GM21723 (cell line): ENCODE measurements at regions not wholly inside any gene's neighbourhood (a gene's known extent, or its start where the extent isn't known, plus 50 kb on each side); places are given as distances from the start of the nearest gene placed in this dataset.
"Not testable (repeated sequence)": the region's sequence is repeated elsewhere in the genome, so short reads cannot be mapped to it uniquely, and the experiment has no call there.

Source experiments
- ATAC-seq: cut with Tn5 transposase; IDR thresholded peaks from one replicate; pipeline ENCODE4 v1.9.1; 2021; ENCODE audit warnings: mild to moderate bottlenecking, moderate library complexity; ENCODE audit not compliant: unreplicated experiment

- ATAC-seq: no peak
These were observed 50.5 kb upstream of the CD99 start for GRCh38 chrX:2640436-2641150.

DNA sequence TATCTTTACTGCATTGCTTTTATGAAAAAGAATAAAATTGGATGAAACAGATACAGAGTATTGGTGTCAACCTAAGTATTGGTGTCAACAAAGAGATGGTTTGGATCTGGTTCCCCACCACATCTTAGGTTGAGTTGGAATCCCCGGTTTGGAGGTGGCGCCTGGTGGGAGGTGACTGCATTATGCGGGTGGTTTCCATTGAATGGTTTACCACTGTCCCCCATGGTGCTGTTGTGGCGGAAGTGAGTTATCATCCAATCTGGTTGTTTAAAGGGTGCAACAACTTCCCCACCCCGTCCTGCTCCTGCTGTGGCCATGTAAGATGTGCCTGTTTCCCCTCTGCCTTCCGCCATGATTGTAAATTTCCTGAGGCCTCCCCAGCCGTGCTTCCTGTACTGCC lies 52.8 kb upstream of the CD99 start:
- no peak for ATAC-seq

DNA sequence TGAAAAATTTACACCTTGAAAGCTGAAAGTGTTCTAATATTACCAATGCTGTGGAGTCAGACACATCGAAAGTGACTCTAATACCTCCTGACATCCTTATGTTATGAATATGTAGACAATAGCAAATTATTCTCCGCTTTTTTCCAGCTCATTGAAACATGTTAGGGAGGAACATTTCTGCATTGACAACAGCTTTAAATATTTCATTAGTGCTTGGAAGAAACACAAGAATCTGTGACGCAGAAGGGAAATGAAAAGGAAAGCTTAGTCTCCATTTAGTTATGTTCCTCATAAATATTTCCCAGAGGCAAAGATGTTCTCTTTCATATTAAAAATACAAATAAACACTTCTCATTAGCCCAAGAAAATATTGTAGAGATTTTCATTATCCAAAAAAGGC lies 55.8 kb upstream of the CD99 start:
- no peak for ATAC-seq

DNA sequence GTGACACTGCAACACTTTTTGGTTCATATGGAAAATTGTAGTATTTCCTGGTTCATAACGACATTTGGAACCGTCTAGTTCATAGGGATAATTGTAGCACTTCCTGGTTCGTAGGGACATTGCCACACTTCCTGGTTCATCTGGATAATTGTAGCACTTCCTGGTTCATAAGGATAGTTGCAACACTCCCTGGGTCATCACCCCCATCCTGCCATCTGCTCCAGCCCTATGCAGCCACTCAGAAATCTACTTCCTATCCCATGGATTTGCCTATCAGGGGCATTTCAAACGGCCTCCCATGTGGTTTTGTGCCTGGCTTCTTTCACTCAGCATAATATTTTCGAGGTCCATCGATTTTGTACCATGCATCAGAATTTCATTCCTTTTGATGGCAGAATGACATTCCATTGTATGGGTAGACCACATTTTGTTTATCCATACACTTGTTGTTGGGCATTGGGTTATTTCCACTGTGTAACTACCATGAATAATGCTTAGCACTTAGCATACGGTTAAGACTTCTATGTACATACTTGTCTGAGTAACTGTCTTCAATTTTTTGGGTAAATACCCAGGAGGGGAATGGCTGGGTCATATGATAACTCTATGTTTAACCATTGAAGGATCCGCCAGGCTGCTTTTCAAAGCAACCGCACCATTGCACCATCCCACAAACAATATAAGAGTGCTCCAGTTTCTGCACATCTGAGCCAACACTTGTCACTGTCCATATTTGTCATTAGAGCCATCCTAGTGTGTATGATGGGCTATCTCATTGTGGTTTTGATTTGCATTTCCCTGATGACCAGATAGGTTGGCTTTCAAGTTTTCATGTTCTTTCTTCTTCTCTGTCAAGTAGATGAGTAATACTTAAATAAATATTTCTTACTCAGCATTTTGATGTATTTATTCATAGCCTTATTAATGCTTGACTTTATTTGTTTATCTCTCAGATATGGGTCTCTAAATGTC lies 58.3 kb upstream of the CD99 start:
- ATAC-seq: no peak

DNA sequence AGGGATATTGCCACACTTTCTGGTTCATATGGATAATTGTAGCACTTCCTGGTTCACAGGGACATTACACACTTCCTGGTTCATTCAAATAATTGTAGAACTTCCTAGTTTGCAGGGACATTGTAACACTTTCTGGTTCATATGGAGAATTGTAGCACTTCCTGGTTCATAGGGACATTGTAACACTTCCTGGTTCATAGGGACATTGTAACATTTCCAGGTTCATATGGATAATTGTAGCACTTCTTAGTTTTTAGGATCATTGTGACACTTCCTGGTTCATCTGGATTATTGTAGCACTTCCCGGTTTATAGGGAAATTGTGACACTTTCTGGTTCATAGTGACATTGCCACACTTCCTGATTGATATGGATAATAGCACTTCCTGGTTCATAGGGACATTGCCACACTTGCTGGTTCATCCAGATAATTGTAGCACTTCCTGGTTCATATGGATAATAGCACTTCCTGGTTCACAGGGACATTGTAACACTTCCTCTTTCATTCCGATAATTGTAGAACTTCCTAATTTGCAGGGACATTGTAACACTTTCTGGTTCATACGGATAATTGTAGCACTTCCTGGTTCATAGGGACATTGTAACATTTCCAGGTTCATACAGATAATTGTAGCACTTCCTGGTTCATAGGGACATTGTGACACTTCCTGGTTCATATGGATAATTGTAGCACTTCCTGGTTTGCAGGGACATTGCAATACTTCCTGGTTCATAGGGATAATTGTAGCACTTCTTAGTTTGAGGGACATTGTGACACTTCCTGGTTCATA lies 59.2 kb upstream of the CD99 start:
- ATAC-seq: no peak

DNA sequence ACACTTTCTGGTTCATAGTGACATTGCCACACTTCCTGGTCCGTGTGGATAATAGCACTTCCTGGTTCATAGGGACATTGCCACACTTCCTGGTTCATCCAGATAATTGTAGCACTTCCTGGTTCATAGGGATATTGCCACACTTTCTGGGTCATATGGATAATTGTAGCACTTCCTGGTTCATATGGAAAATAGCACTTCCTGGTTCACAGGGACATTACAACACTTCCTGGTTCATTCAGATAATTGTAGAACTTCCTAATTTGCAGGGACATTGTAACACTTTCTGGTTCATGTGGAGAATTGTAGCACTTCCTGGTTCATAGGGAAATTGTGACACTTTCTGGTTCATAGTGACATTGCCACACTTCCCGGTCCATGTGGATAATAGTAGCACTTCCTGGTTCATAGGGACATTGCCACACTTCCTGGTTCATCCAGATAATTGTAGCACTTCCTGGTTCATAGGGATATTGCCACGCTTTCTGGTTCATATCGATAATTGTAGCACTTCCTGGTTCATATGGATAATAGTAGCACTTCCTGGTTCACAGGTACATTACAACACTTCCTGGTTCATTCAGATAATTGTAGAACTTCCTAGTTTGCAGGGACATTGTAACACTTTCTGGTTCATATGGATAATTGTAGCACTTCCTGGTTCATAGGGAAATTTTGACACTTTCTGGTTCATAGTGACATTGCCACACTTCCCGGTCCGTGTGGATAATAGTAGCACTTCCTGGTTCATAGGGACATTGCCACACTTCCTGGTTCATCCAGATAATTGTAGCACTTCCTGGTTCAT lies 60.0 kb upstream of the CD99 start:
- ATAC-seq: not testable (repeated sequence)

- not testable (repeated sequence) for ATAC-seq
These were observed 60.8 kb upstream of the CD99 start for GRCh38 chrX:2630008-2630934.

- no peak for ATAC-seq
These were observed 61.6 kb upstream of the CD99 start for GRCh38 chrX:2629316-2630007.

DNA sequence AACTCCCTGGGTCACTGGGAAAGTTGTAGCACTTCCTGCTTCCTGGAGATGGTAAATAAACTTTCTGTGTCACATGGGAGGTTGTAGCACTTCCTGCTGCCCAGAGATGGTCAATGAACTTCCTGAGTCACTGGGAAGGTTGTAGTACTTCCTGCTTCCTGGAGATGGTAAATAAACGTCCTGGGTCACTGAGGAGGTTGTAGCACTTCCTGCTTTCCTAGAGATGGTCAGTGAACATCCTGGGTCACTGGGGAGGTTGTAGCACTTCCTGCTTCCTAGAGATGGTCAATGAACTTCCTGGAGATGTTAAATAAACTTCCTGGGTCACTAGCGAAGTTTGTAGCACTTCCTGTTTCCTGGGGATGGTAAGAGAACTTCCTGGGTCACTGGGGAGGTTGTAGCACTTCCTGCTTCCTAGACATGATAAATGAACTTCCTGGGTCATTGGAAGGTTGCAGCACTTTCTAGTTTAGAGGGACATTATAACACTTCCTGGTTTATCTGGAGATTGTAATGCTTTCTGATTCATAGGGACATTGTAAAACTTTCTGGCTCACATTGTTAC lies 62.3 kb upstream of the CD99 start:
- no peak for ATAC-seq

GRCh38 chrX:2627272-2627867 lies 63.7 kb upstream of the CD99 start:
- ATAC-seq: peak; percentile 71

DNA sequence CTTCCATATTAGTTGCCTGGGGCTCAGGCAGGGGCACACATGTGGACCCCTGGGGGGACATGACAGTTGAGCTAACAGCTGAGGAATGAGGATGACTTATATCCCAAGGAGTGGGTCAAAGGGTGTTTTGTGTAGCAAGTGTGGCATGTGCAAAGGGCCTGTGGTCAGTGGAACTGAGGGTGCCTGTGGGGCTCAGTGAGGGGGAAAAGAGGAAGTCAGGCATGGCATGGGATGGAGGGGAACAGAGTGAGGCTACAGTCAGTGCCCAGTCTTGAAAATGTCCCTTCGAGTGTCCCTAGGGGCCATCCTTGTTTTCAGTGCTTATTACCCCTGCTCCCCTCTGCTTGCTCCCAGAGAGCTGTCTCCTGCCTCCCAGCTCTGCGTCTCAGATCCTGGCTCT lies 64.3 kb upstream of the CD99 start:
- no peak for ATAC-seq

DNA sequence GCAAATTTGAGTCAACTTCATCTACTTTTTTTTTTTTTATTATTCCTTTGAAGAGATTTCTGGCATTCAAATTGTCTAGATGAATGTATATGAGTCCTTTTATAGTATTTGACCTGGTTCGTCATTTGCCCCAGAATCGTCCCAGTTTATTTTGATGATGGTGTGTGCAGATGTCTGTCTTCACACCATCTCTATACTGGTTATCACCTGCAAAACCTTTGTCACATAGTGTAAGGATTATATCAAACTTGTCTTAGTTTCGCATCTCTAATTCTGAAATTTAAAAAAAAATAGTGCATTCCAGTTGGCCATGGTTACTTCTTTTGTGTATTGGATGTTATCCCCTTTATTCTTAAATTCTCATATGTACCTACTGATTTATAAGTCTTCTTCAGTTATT lies 70.5 kb upstream of the CD99 start:
- ATAC-seq: no peak

DNA sequence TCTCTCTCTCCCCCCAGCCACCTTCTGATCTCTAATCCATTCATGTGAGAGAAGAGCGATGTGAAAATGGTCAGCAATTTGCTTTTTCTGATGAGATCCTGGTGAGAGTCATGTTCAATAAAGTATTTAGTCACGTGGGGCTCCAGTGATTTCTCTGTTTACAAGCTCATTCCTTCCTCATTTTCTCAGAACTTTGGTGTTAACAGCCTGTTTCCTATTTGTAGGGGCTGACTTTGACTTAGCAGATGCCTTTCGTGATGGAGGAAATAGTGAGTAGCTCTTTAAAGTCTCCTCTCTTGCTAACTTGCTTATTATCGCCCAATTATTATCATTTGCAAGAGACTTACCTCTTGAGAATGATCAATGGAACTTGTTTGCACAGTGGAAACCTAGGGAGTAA lies 72.6 kb upstream of the CD99 start:
- ATAC-seq: no peak

DNA sequence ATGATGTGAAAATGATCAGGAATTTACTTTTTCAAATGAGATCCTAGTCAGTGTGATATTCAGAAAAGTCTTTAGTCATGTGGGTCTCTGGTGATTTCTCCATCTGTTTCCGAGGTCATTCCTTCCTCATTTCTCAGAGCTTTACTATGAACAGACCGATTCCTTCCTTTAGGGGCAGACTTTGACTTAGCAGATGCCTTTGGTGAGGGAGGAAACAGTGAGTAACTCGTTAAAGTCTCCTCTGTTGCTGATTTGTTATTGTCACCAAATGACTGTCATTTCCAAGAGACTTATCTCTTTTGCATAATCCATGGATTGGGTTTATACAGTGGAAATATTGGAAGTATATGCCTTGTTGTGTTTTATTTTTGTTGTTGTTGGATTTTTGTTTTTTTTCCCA lies 76.2 kb upstream of the CD99 start:
- no peak for ATAC-seq

GRCh38 chrX:2610246-2611170 lies 80.6 kb upstream of the CD99 start:
- no peak for ATAC-seq

DNA sequence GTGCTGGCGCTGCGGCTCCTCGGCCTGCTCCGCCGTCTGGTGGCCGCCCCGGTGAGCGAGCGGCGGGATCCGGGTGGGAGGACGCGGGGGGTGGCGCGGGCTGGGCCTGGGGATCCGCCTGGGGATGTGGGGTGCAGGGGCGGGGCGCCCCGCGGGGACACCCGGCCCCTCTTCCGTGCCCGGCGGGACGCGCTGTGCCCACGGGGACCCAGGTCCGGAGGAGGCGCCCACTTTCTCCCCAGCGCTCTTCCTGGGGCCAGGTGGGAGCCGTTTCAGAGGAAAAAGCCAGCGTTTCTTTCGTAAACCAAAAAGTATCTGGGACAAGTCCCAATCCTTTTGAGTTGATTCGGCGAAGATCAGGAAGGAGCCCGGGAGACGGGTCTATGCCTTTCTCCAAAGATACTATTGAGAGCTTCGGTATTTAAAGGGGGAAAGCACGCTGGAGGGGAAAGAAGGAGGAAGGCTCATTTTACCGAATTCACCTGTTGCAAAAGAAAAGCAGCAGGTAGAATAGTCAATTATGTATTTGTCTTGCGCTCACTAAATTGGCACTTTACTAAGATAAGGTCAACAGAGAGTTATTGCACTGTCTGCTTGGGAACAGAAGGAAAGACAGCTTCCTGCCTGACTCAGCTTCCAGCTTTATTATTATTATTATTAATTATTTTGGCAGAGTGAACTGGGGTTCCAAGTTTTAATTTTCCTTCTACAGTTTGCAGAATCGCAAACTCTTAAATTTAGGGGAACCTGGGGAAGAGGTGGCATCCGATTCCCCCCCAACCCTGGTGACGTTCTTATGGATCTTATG lies 81.5 kb upstream of the CD99 start:
- ATAC-seq: peak; percentile 3
